ENCODE measurements at regions not wholly inside any gene's neighbourhood (a gene's known extent, or its start where the extent isn't known, plus 50 kb on each side); places are given as distances from the start of the nearest gene placed in this dataset.

DNA sequence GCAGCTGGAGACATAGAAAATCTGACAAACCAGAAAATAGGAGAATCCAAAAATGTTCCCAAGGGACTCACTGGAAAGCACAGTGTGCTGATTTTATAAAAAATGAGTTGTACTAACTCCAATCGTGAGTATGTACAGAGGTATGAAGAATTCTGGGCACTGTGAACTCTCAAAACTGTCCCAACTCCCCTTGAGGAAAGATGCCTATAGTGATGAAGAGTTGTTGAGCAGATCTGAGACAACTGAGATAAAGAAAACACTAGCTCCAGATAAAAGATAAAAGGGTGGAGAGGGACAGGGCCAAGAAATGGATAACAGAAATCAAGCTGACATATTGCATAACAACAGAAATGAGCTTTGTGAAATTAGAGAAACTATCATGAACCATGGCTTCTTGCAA lies 481.4 kb downstream of the MAFB start:
- Histone ChIP-seq H3K79me2 (ENCODE audit: insufficient read depth) (no peaks in the 10 kb centered on the region), H3K27me3 (replicated peaks; ENCODE audit: insufficient read depth) (no peaks in the 10 kb centered on the region; the same call in 1 of the 2 replicates), H3K4me1 (ENCODE audit: insufficient read depth) (no peaks in the 10 kb centered on the region), H3K9me2 (ENCODE audit: insufficient read depth) (no peaks in the 10 kb centered on the region), H3K4me2 (ENCODE audit: unreplicated experiment) (no peak overlapping the region), H3K4me3 (no peak overlapping the region), H3F3A (ENCODE audit: insufficient read depth) (no peaks in the 10 kb centered on the region), H4K20me1 (ENCODE audit: insufficient read depth) (no peaks in the 10 kb centered on the region), H3K36me3 (ENCODE audit: low read depth) (no peaks in the 10 kb centered on the region), H3K9me3 (ENCODE audit: low read depth) (no peaks in the 10 kb centered on the region), H3K9ac (no peak overlapping the region), H2AFZ (no peak overlapping the region), H3K27ac (no peak overlapping the region)
- in situ Hi-C loops (cut with MboI), result no loop called here
- WGBS, 2 experiments (ENCODE audit: low coverage in 1 of 2, low lambda C conversion rate in 2 of 2, missing lambda C conversion rate in 2 of 2), result 0 to 4% methylated on average over 1 of the region's 1 CpG
- DNase-seq, result no peak
- no peak for TF ChIP-seq EZH2phosphoT487 (IDR thresholded peaks at IDR 0.05; ENCODE audit: insufficient read depth, low read depth)
- TF ChIP-seq EZH2 (IDR thresholded peaks at IDR 0.05; ENCODE audit: insufficient read depth, poor library complexity, severe bottlenecking), result no peak

DNA sequence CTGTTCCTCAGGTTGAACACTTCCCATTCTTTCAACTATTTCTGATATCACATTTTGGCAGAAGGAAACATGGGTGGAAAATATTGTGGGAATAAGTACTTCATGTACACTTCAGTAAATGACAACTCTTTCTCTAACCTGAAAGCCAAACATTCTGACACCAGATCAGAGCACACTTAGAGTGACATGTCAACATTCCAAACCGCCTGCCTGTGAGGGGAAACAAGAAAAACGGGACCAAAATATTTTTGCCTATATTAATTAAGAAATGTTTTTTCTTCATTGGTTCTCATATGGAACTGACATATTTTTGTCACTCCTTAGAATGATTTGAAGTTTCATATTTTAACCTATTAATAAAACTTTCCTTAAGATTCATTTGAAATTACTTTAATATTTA lies 483.1 kb downstream of the MAFB start:
- WGBS, 2 experiments (ENCODE audit: low coverage in 1 of 2, low lambda C conversion rate in 2 of 2, missing lambda C conversion rate in 2 of 2), result 22 to 24% methylated on average over 2 of the region's 2 CpGs
- H3K4me3 ChIP-seq, result no peak overlapping the region
- no peaks in the 10 kb centered on the region for H3K9me2 ChIP-seq (ENCODE audit: insufficient read depth)
- H3K4me2 ChIP-seq (ENCODE audit: unreplicated experiment), result no peak overlapping the region
- H4K20me1 ChIP-seq (ENCODE audit: insufficient read depth), result no peaks in the 10 kb centered on the region
- in situ Hi-C loops (cut with MboI), result no loop called here
- no peak overlapping the region for H3K27ac ChIP-seq
- TF ChIP-seq EZH2 (IDR thresholded peaks at IDR 0.05; ENCODE audit: insufficient read depth, poor library complexity, severe bottlenecking) (no peak), EZH2phosphoT487 (IDR thresholded peaks at IDR 0.05; ENCODE audit: insufficient read depth, low read depth) (no peak)
- no peaks in the 10 kb centered on the region for H3K36me3 ChIP-seq (ENCODE audit: low read depth)
- no peaks in the 10 kb centered on the region for H3F3A ChIP-seq (ENCODE audit: insufficient read depth)
- no peak for DNase-seq
- no peaks in the 10 kb centered on the region for H3K4me1 ChIP-seq (ENCODE audit: insufficient read depth)
- no peaks in the 10 kb centered on the region for H3K9me3 ChIP-seq (ENCODE audit: low read depth)
- H3K27me3 ChIP-seq (replicated peaks; ENCODE audit: insufficient read depth), result no peaks in the 10 kb centered on the region; the same call in 1 of the 2 replicates
- no peak overlapping the region for H2AFZ ChIP-seq
- no peak overlapping the region for H3K9ac ChIP-seq
- no peaks in the 10 kb centered on the region for H3K79me2 ChIP-seq (ENCODE audit: insufficient read depth)

DNA sequence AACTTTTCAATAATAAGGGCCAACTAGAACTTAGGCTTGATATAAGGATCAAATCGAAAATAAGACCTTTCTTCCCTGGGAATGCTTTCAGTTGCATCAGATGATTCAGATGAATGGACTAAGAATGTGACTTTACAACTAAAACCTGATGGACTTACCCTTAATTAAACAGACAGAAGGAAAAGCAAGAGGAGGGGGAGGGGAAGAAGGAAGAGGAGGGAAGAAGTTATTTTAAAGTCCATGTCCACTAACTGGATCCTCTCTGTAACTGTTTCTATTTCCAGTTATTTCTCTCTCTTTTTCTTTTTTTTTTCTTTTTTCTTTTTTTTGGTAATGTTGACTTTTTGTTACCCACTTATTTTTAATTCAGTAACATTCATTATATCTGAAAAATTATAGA lies 486.0 kb downstream of the MAFB start:
- Histone ChIP-seq H3K4me2 (ENCODE audit: unreplicated experiment) (no peak overlapping the region), H3K27ac (no peak overlapping the region), H3K36me3 (ENCODE audit: low read depth) (no peaks in the 10 kb centered on the region), H3K9ac (no peak overlapping the region), H3F3A (ENCODE audit: insufficient read depth) (no peaks in the 10 kb centered on the region), H4K20me1 (ENCODE audit: insufficient read depth) (no peaks in the 10 kb centered on the region), H3K9me2 (ENCODE audit: insufficient read depth) (no peaks in the 10 kb centered on the region), H3K4me1 (ENCODE audit: insufficient read depth) (no peaks in the 10 kb centered on the region), H3K4me3 (no peak overlapping the region), H3K9me3 (ENCODE audit: low read depth) (no peaks in the 10 kb centered on the region), H3K27me3 (replicated peaks; ENCODE audit: insufficient read depth) (no peaks in the 10 kb centered on the region; the same call in 1 of the 2 replicates), H3K79me2 (ENCODE audit: insufficient read depth) (no peaks in the 10 kb centered on the region), H2AFZ (no peak overlapping the region)
- in situ Hi-C loops (cut with MboI), result no loop called here
- TF ChIP-seq EZH2 (IDR thresholded peaks at IDR 0.05; ENCODE audit: insufficient read depth, poor library complexity, severe bottlenecking) (no peak), EZH2phosphoT487 (IDR thresholded peaks at IDR 0.05; ENCODE audit: insufficient read depth, low read depth) (no peak)
- no peak for DNase-seq
- 47 to 70% methylated on average over 1 of the region's 1 CpG for WGBS, 2 experiments (ENCODE audit: low coverage in 1 of 2, low lambda C conversion rate in 2 of 2, missing lambda C conversion rate in 2 of 2)

DNA sequence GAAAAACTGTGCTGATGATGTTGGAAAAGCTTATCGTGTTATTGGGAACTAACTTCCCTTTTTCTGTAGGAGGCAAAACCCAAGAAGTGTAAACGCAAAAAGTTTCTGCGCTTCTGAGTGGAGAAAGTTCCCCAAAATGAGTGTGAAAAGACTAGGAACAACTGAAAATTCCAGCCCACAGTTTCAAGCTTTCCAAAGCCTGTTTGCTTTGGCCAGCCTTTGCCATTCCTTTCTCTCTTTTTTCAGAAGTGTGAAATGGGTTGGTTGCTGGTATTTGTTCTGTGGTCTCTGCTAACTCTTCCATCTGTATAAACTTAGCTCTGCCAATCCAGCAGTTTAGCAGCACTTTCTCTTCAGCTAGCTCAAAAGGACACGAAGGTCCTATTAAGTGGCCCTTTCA lies 491.3 kb downstream of the MAFB start:
- Histone ChIP-seq H3K79me2 (ENCODE audit: insufficient read depth) (no peaks in the 10 kb centered on the region), H3K4me3 (no peak overlapping the region), H3K4me1 (ENCODE audit: insufficient read depth) (no peaks in the 10 kb centered on the region), H3F3A (ENCODE audit: insufficient read depth) (no peaks in the 10 kb centered on the region), H3K27me3 (replicated peaks; ENCODE audit: insufficient read depth) (no peaks in the 10 kb centered on the region; the same call in 1 of the 2 replicates), H3K36me3 (ENCODE audit: low read depth) (no peaks in the 10 kb centered on the region), H2AFZ (no peak overlapping the region), H3K27ac (no peak overlapping the region), H4K20me1 (ENCODE audit: insufficient read depth) (no peaks in the 10 kb centered on the region), H3K9ac (no peak overlapping the region), H3K9me3 (ENCODE audit: low read depth) (no peaks in the 10 kb centered on the region), H3K4me2 (ENCODE audit: unreplicated experiment) (no peak overlapping the region), H3K9me2 (ENCODE audit: insufficient read depth) (no peaks in the 10 kb centered on the region)
- in situ Hi-C loops (cut with MboI), result no loop called here
- peak; percentile 6 for DNase-seq
- TF ChIP-seq EZH2 (IDR thresholded peaks at IDR 0.05; ENCODE audit: insufficient read depth, poor library complexity, severe bottlenecking) (no peak), EZH2phosphoT487 (IDR thresholded peaks at IDR 0.05; ENCODE audit: insufficient read depth, low read depth) (no peak)
- 9 to 16% methylated on average over 4 of the region's 4 CpGs for WGBS, 2 experiments (ENCODE audit: low coverage in 1 of 2, low lambda C conversion rate in 2 of 2, missing lambda C conversion rate in 2 of 2)
